ENCODE measurements at regions not wholly inside any gene's neighbourhood (a gene's known extent, or its start where the extent isn't known, plus 50 kb on each side); places are given as distances from the start of the nearest gene placed in this dataset.

- DNase-seq (ENCODE audit: low read depth in 2 of 2), result no peak
These were observed 130.6 kb downstream of the EDN3 start for GRCh38 chr20:59431014-59431413.

DNA sequence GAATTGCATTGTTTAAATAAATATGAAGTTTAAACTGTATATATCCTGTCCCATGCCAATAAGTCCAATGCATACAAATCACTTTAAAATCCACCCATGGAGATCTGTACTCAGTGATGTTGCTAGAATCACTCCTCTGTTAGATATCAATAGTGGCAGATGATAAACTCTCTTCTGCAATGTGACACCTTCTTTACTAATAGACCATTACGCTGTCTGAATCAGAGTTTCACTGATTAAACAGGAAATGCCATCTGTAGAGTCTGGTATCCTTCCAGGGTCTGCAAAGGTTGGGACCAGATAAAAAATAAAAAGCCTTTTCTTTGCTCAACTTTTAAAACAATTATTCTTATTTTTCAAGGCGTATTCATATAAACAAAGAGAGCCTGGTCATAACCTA, 134.5 kb downstream of the EDN3 start:
- no peak for DNase-seq (ENCODE audit: low read depth in 2 of 2)

DNA sequence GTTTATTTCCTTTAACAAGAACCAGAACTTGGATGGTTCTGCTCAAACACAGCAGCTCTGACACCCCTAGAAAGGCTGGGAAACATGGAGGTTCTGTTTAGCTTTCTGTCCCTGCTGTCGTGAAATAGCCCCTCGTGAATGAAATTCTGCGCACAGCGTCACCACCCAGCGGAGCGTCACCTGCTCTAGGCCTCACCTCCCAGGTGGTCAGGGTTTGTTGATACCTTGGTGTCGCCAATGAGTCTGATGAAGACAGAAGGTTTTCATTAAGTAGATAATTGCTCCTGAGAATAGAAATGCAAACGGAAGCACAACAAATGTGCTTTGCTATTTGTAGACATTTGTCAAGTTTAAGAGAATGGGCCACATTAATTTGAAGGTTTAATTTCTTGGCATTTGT, 135.1 kb downstream of the EDN3 start:
- DNase-seq (ENCODE audit: low read depth in 2 of 2), result no peak

GRCh38 chr20:59437601-59438031, 137.2 kb downstream of the EDN3 start:
- no peak for DNase-seq (ENCODE audit: low read depth in 2 of 2)

DNA sequence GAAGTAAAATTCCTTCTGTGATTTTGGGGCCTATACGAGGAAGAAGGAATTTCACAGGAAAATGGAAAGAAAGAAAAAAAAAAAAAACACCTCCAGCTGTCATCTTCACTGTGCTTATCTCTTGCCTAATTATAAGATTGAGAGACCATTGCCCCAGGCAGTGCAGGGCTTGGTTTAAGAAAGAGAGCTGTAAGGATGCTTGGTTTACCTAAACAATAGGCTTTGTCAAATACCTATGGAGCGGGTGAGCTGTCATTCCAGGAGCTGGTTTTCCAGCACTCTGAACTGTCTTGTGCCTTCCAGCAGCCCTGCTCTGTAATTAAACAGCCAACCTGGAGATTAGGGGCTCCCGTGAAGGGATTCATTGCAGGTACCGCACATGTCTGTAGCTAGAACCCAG, 137.8 kb downstream of the EDN3 start:
- DNase-seq (ENCODE audit: low read depth in 2 of 2), result no peak

DNA sequence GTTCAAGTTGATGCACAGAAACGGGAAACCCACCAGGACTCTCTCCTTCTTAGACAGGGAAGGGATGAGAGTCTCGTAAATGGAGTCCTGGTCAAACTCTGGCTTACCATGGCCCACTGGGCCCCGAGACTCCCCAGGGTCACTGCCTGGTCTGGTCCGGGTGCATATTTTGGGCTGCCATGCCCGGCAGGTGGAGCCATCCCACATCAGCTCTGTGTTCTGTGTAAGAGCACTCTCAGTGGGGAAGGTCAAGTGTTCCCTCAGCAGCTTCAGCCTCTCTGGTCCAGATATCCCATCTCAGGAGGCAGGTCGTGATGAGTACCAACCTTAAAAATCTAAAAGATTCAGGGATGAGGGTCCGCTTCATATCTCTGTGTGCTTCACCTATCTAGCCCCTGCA, 138.8 kb downstream of the EDN3 start:
- no peak for DNase-seq (ENCODE audit: low read depth in 2 of 2)

DNA sequence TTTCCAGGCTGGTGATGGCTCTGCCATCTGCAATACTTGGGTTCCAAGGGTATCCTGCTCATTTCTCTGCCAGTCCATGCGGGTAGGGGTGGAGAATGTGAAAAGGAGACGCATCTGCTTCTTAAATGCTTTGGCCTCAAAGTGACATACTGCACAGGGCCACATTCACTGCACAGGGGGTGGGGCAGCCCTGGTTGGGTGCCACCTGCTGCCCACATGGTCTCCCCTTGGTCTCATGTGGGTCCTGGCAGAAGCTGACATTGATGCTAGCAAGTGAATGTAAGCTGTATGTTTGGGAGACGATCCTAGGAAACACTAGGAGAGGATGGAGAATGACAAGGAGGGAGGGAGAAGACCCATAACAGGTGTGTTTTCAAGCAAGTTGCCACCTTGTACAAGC, 140.9 kb downstream of the EDN3 start:
- no peak for DNase-seq (ENCODE audit: low read depth in 2 of 2)

DNA sequence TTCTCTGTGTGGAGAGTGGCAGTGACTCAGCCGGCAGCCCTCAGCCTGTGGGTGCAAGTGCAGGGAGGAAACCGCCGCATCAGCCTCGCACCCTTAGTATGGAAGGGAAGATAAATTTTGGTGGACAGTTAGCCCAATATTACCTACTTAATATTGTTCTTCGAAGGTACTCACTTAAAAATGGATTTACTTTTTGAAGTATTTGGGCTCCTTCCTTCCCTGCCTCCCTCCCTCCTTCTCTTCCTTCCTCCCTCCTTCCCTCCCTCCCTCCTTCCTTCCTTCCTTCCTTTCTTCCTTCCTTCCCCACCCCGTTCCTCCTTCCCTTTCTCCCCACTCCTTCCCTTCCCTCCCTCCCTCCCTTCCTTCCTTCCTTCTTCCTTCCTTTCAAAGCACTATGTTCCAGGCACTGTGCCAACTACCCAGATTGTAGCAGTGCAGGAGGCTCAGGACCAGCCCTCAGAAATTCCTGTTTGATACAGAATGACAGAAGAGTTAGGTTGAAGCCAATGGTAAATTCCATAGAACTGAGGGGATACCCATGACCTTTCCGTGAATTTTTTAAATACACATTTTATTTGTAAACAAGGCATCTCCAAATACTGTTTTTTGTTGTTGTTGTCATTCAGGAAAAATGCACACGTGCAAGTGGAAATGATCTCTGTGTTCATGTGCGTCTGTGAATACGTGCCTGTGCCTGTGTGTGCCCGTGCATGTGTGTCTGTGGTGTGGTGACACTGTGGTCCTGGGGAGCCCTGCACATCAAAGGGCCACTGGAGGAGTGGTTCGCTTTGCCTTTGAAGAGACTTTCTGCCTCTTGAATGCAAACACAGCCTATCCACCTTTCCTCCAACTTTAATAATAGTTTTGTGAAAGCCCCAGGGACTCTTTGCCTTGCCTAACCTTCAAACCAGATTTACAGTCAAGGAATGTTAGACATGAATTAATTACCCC, 141.7 kb downstream of the EDN3 start:
- no peak for DNase-seq (ENCODE audit: low read depth in 2 of 2)

DNA sequence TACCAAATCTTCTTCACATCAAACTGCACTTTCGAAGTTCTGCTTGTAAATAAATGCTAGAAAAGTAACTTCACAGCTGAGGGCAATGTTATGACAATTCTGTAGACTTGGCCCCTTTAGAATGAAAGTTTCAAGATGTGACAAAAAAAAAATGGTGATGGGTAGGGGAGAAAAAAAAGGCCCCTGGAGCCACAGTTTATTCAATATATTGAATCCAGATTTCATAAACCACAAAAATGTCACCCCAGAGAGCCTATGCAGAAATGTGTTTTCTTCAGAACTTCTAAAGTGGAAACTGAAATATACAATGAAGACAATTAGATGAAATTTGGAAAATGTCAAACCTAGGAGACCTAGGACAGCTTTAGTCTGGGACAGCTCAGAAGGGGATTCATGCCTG, 143.1 kb downstream of the EDN3 start:
- no peak for DNase-seq (ENCODE audit: low read depth in 2 of 2)

- no peak for DNase-seq (ENCODE audit: low read depth in 2 of 2)
These were observed 146.0 kb downstream of the EDN3 start for GRCh38 chr20:59446376-59446775.

- DNase-seq (ENCODE audit: low read depth in 2 of 2), result no peak
These were observed 147.8 kb downstream of the EDN3 start for GRCh38 chr20:59448196-59448595.

GRCh38 chr20:59448851-59449444, 148.5 kb downstream of the EDN3 start:
- no peak for DNase-seq (ENCODE audit: low read depth in 2 of 2)

DNA sequence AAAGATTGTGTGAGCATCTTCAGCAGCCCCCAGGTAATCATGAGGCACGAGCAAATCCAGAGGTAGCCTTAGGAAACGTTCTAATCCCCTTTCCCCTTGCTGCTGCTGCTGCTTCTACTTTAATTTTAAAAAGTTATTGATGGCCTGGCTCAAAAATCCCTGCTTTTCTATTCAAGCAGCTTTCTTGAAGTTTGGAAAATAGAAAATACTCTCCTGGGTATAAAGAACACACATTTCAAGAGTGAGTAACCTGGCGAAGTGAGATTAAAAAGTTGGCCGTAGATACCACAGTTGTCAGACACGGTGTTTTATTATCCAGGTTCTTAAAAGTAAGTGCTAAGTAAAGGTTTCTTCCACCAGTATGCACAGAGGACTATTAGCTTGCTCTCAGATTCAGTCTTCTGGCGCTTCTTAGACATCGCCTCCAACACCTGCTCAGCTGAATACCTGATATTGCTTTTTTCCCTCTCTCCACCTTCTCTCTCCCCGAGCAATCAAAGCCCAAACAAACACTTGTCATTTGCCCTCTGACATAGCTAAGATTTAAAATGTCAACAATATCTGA, 150.7 kb downstream of the EDN3 start:
- DNase-seq (ENCODE audit: low read depth in 2 of 2), result no peak

DNA sequence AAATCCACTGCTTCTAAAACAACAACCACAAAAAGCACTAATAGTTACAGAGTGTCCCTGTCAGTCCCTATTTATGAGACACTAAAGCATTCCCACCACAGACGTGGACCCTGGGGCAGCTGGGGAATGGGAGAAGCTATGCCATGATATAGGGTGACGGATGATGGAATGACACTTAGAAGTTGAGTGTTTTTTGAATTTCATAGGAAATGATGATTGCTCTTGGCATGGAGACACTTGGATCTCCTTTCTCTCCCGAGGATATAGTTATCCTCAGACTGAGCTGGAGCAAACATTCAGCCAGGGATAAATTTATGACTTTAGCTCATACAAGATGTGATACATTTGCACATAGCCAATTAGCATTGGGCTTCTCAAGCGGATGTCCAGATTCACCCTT, 151.2 kb downstream of the EDN3 start:
- DNase-seq (ENCODE audit: low read depth in 2 of 2), result no peak

DNA sequence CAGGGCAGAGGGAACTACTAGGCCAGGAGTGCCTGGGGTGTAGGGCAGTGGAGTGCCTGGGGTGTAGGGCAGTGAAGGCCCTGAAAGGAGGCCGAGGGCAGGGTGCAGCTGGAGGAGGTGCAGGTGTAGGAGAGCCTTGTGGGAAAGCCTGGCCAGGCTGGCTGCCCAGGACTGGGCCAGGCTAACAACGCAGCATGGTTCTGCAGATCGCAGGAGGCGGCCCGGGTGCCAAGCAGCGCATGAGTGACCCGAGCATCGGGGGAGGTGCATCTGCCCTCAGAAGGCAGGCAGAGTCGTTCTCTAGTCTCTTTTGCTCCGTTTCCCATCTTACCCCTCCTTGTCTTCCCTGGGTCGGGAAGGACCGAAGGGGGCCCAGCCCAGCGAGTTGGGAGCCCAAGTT, 151.5 kb upstream of the PHACTR3 start:
- DNase-seq (ENCODE audit: low read depth in 2 of 2), result no peak

GRCh38 chr20:59453759-59454560, 150.4 kb upstream of the PHACTR3 start:
- DNase-seq (ENCODE audit: low read depth in 2 of 2), result no peak

DNA sequence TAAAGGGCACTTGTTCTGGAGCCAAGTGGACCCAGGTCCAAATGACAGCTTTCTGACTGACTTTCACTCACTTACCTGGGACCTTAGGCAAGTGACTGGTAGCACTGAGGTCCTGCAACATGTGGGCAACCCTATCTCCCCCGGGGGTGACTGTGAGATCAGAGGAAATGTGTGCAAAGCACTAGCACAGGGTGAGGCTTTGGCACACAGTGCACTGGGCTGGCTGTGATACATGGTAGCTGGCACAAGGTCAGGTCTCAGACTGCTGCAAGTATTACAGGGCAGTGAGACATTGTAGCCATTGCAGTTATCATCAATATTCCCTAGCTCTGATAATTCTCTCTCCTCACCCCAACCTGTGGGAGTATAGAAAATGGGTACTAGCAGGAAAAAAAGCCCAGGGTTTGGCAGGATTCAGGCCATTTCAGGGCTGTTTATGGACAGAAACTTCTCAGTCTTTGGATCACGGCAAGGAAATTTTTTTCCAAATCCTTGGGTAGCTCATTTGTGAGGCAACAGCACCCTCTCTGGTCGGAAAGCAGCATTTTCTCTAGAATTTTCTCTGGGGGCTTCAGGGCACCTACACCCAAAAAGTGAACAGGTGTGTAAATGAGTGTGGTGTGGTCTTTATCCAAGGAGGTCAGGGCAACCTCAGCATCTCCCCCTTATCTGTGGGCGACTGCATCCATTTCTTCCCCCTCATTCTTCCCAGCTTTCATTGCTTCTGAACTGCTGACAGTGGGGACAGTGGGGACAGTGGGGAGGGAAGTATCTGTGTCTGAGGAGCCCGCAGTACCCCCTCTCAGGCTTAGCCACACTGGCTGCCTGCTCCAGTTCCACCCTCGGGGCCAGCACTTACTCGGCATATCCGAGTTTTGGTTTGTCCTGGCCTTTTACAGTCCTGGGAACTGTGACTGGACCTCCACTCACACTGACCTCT, 148.7 kb upstream of the PHACTR3 start:
- no peak for DNase-seq (ENCODE audit: low read depth in 2 of 2)

- DNase-seq (ENCODE audit: low read depth in 2 of 2), result no peak
These were observed 147.7 kb upstream of the PHACTR3 start for GRCh38 chr20:59456342-59457279.

GRCh38 chr20:59458645-59459044, 145.7 kb upstream of the PHACTR3 start:
- DNase-seq (ENCODE audit: low read depth in 2 of 2), result no peak

DNA sequence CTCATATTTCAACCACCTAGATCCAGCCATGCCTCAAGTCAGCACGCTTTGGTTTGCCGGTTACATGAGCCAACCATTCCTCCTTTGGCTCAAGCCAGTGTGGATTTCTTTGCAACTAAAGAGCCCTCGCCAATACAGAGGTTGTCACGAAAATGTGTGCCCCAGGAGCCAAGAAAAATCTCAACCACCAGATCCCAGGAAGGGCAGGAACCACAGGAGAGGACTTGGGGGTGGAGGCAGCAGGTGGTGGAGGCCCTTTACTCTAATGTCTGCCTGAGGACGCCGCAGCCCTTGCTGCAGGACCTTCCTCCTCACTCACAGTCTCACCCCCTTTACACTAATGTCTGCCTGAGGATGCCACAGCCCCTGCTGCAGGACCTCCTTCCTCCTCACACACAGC, 144.8 kb upstream of the PHACTR3 start:
- no peak for DNase-seq (ENCODE audit: low read depth in 2 of 2)

All from stimulated activated CD8-positive, alpha-beta memory T cell treated with anti-CD3 and anti-CD28 coated beads, Interleukin-2, amount 100 ng/mL, for 1 hour (primary cell).